GM18873 (cell line): ENCODE measurements at regions not wholly inside any gene's neighbourhood (a gene's known extent, or its start where the extent isn't known, plus 50 kb on each side); places are given as distances from the start of the nearest gene placed in this dataset.

ENCODE experiments used
- ATAC-seq: cut with Tn5 transposase; IDR thresholded peaks from one replicate; pipeline ENCODE4 v1.9.1; 2021; ENCODE audit warnings: mild to moderate bottlenecking, moderate library complexity, moderate number of reproducible peaks; ENCODE audit not compliant: unreplicated experiment, low FRiP score

GRCh38 chr10:124267231-124267885 is 151.4 kb downstream of the OAT start:
- ATAC-seq = no peak

GRCh38 chr10:124266468-124267230 is 152.1 kb downstream of the OAT start:
- no peak for ATAC-seq

- no peak for ATAC-seq
Measured at GRCh38 chr10:124265776-124266467, 152.8 kb downstream of the OAT start.

GRCh38 chr10:124265391-124265745 is 153.4 kb downstream of the OAT start:
- ATAC-seq = no peak

GRCh38 chr10:124264711-124265390 is 153.9 kb downstream of the OAT start:
- ATAC-seq = no peak

GRCh38 chr10:124264271-124264670 is 154.5 kb downstream of the OAT start:
- no peak for ATAC-seq

- no peak for ATAC-seq
Measured at GRCh38 chr10:124263726-124264125, 155.0 kb downstream of the OAT start.

GRCh38 chr10:124262971-124263370 is 155.8 kb downstream of the OAT start:
- no peak for ATAC-seq

- ATAC-seq = no peak
Measured at GRCh38 chr10:124262234-124262865, 156.4 kb downstream of the OAT start.

- no peak for ATAC-seq
Measured at GRCh38 chr10:124259139-124259825, 159.4 kb downstream of the OAT start.

GRCh38 chr10:124257781-124258180 is 160.9 kb downstream of the OAT start:
- ATAC-seq = no peak

GRCh38 chr10:124256151-124256550 is 162.6 kb downstream of the OAT start:
- no peak for ATAC-seq

GRCh38 chr10:124255556-124255955 is 162.2 kb upstream of the CHST15 start:
- ATAC-seq = no peak

GRCh38 chr10:124254490-124254889 is 161.1 kb upstream of the CHST15 start:
- no peak for ATAC-seq

- ATAC-seq = no peak
Measured at GRCh38 chr10:124253006-124253405, 159.6 kb upstream of the CHST15 start.

- ATAC-seq = no peak
Measured at GRCh38 chr10:124252097-124252715, 158.8 kb upstream of the CHST15 start.

GRCh38 chr10:124251317-124252065 is 158.1 kb upstream of the CHST15 start:
- ATAC-seq = no peak

GRCh38 chr10:124250506-124250905 is 157.1 kb upstream of the CHST15 start:
- no peak for ATAC-seq
